ENCODE measurements at regions not wholly inside any gene's neighbourhood (a gene's known extent, or its start where the extent isn't known, plus 50 kb on each side); places are given as distances from the start of the nearest gene placed in this dataset.

GRCh38 chr3:153901991-153902390 is 219.2 kb upstream of the ARHGEF26 start:
- peak in 1 of 2 donors; percentile 63 for DNase-seq (ENCODE audit: low read depth in 2 of 2)
- H3K9me3 ChIP-seq (ENCODE audit: control insufficient read depth, insufficient read depth, low read depth, low read length): no peaks in the 10 kb centered on the region
- TF ChIP-seq EZH2 (IDR thresholded peaks at IDR 0.05; ENCODE audit: low read length, missing control alignments): no peak
- TF ChIP-seq CTCF (conservative IDR thresholded peaks at IDR 0.05 in 1 of 2, IDR thresholded peaks at IDR 0.05 in 1 of 2; ENCODE audit: low read depth in 1 of 2, low read length in 2 of 2): no peak
- H4K20me1 ChIP-seq (ENCODE audit: control insufficient read depth, extremely low read depth, insufficient read depth, low read length): no peaks in the 10 kb centered on the region
- H3K27me3 ChIP-seq (ENCODE audit: control insufficient read depth, insufficient read depth, low read length): no peaks in the 10 kb centered on the region
- no peak overlapping the region for H3K4me3 ChIP-seq (replicated peaks in 1 of 4; ENCODE audit: control extremely low read depth in 1 of 4, insufficient read depth in 1 of 4, low read depth in 3 of 4, low read length in 4 of 4)
- no peaks in the 10 kb centered on the region for H3K4me1 ChIP-seq (ENCODE audit: control insufficient read depth, extremely low read depth, insufficient read depth, low read length)
- no peak overlapping the region for H3K4me2 ChIP-seq (ENCODE audit: extremely low read depth, insufficient read depth, low read length)
- no peaks in the 10 kb centered on the region for H3K79me2 ChIP-seq (ENCODE audit: control insufficient read depth, insufficient read depth, low read length)
- H3K9ac ChIP-seq (ENCODE audit: insufficient read depth, low read length): no peak overlapping the region
- no peaks in the 10 kb centered on the region for H3K36me3 ChIP-seq (ENCODE audit: control insufficient read depth, insufficient read depth, low read length)
- H2AFZ ChIP-seq (ENCODE audit: low read length): no peak overlapping the region
- H3K27ac ChIP-seq (ENCODE audit: insufficient read depth, low read length): no peak overlapping the region

- H3K27ac ChIP-seq (ENCODE audit: insufficient read depth, low read length): no peak overlapping the region
- H3K4me3 ChIP-seq (replicated peaks in 1 of 4; ENCODE audit: control extremely low read depth in 1 of 4, insufficient read depth in 1 of 4, low read depth in 3 of 4, low read length in 4 of 4): no peak overlapping the region
- no peak for DNase-seq (ENCODE audit: low read depth in 2 of 2)
- no peak overlapping the region for H3K9ac ChIP-seq (ENCODE audit: insufficient read depth, low read length)
- no peak overlapping the region for H2AFZ ChIP-seq (ENCODE audit: low read length)
- no peaks in the 10 kb centered on the region for H3K27me3 ChIP-seq (ENCODE audit: control insufficient read depth, insufficient read depth, low read length)
- H3K4me2 ChIP-seq (ENCODE audit: extremely low read depth, insufficient read depth, low read length): no peak overlapping the region
- H4K20me1 ChIP-seq (ENCODE audit: control insufficient read depth, extremely low read depth, insufficient read depth, low read length): no peaks in the 10 kb centered on the region
- no peaks in the 10 kb centered on the region for H3K4me1 ChIP-seq (ENCODE audit: control insufficient read depth, extremely low read depth, insufficient read depth, low read length)
- no peaks in the 10 kb centered on the region for H3K9me3 ChIP-seq (ENCODE audit: control insufficient read depth, insufficient read depth, low read depth, low read length)
- TF ChIP-seq CTCF (conservative IDR thresholded peaks at IDR 0.05 in 1 of 2, IDR thresholded peaks at IDR 0.05 in 1 of 2; ENCODE audit: low read depth in 1 of 2, low read length in 2 of 2) (no peak), EZH2 (IDR thresholded peaks at IDR 0.05; ENCODE audit: low read length, missing control alignments) (no peak)
- H3K79me2 ChIP-seq (ENCODE audit: control insufficient read depth, insufficient read depth, low read length): no peaks in the 10 kb centered on the region
- no peaks in the 10 kb centered on the region for H3K36me3 ChIP-seq (ENCODE audit: control insufficient read depth, insufficient read depth, low read length)
These were observed 217.8 kb upstream of the ARHGEF26 start for GRCh38 chr3:153903430-153903829.

- Histone ChIP-seq H4K20me1 (ENCODE audit: control insufficient read depth, extremely low read depth, insufficient read depth, low read length) (no peaks in the 10 kb centered on the region), H3K4me2 (ENCODE audit: extremely low read depth, insufficient read depth, low read length) (no peak overlapping the region), H3K27me3 (ENCODE audit: control insufficient read depth, insufficient read depth, low read length) (no peaks in the 10 kb centered on the region), H3K79me2 (ENCODE audit: control insufficient read depth, insufficient read depth, low read length) (no peaks in the 10 kb centered on the region), H3K36me3 (ENCODE audit: control insufficient read depth, insufficient read depth, low read length) (no peaks in the 10 kb centered on the region), H3K27ac (ENCODE audit: insufficient read depth, low read length) (no peak overlapping the region), H3K4me3 (replicated peaks in 1 of 4; ENCODE audit: control extremely low read depth in 1 of 4, insufficient read depth in 1 of 4, low read depth in 3 of 4, low read length in 4 of 4) (no peak overlapping the region), H3K9ac (ENCODE audit: insufficient read depth, low read length) (no peak overlapping the region), H3K9me3 (ENCODE audit: control insufficient read depth, insufficient read depth, low read depth, low read length) (no peaks in the 10 kb centered on the region), H3K4me1 (ENCODE audit: control insufficient read depth, extremely low read depth, insufficient read depth, low read length) (no peaks in the 10 kb centered on the region), H2AFZ (ENCODE audit: low read length) (no peak overlapping the region)
- no peak for DNase-seq (ENCODE audit: low read depth in 2 of 2)
- TF ChIP-seq CTCF (conservative IDR thresholded peaks at IDR 0.05 in 1 of 2, IDR thresholded peaks at IDR 0.05 in 1 of 2; ENCODE audit: low read depth in 1 of 2, low read length in 2 of 2) (no peak), EZH2 (IDR thresholded peaks at IDR 0.05; ENCODE audit: low read length, missing control alignments) (no peak)
These were observed 214.8 kb upstream of the ARHGEF26 start for GRCh38 chr3:153906366-153906765.

Data from fibroblast of lung (primary cell).